Hindlimb muscle (tissue), 1 donor: ENCODE measurements at regions not wholly inside any gene's neighbourhood (a gene's known extent, or its start where the extent isn't known, plus 50 kb on each side); places are given as distances from the start of the nearest gene placed in this dataset.
"Not testable (repeated sequence)": the region's sequence is repeated elsewhere in the genome, so short reads cannot be mapped to it uniquely, and the experiment has no call there.

Experiments
- DNase-seq: peaks from one replicate; pipeline ENCODE4 v3.0.0-alpha.2; 2013

GRCh38 chr5:128667751-128668150 is 129.7 kb upstream of the FBN2 start:
- DNase-seq: no peak

GRCh38 chr5:128668921-128669320 is 130.9 kb upstream of the FBN2 start:
- DNase-seq: no peak

GRCh38 chr5:128669803-128670202 is 131.8 kb upstream of the FBN2 start:
- DNase-seq: no peak

DNA sequence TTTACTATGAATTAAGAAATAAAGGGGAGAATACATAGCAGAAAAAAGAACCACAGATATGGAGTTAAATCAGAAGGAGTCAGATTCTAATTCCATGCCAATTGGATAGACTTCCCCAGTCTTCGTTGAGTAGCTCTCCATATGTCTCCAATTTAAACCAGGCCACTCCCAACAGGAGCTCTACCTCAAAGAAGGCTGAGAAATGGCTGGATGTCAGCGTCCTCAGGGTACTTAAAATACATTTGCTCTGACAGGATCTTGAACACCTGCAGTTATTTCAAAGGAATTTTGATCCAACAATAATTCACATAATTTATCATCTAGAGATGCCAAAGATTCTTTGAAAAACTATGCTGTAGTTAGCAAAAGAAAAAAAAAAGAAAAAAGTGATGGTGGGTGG is 133.9 kb upstream of the FBN2 start:
- no peak for DNase-seq

GRCh38 chr5:128673000-128673399 is 135.0 kb upstream of the FBN2 start:
- DNase-seq: no peak

- no peak for DNase-seq
Observed at GRCh38 chr5:128673411-128673957, 135.4 kb upstream of the FBN2 start.

DNA sequence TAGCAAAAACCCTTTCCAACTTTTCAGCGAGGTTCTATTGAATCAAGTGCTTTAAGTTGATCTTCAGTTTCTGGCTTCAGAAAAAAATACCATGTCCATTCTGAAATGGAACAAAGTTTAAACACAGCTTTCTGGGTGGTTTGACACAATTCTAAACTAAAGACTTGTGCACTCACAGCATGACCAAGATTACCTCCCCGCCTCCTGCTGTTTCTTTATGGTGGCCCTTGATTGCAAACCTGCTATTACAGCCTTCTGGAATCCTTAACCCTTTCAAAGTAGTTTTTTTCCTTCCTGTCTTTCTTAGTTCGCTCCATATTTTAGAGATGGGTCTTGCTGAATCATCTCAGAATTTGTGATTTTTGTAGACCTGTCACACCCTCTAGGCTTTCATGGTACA is 135.9 kb upstream of the FBN2 start:
- no peak for DNase-seq

DNA sequence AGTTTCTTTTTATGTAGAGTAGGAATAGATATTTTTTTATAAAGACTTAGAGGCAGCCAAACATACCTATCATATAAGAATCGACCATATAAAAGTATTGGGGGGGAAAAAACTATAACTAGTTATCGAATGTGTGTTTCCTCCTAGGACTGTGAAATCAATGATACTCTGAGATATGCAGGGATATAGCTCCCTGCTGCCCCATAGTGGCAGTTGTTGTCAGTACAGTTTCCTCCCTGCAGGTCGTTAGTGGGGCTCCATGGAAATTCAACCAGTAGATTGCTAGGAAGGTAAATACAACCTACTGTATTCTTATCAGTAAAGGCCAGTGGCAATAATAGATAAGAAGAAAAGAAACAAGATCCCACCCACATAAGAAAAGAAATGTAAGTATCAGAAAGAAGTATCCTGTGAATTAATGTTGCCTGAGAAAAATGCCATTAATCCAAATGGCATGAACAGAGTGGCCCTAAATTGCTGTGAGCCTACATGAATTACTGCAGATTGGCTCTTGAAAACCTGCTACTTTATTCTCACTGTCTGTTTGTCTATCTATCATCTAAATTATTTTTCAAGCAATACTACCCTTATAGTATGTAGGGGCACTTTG is 136.9 kb upstream of the FBN2 start:
- no peak for DNase-seq

DNA sequence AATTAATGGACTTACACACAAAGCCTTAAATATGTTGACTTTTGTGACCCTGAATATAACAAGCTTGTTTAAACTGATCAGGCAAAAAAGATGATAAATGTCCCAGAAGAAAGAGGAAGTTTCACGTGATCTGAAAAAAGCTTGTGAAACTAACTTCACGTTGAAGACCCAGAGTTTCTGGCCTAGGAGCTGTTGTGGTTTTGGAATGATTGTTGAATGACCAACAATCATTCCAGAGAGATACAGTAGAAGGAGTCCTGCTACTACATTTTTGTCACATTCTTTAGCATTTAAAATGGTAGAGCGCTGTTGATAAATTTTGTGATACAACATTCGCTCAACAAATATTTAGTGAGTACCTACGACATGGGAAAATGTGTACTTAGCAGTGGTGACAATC is 143.1 kb upstream of the FBN2 start:
- no peak for DNase-seq

- DNase-seq: no peak
Observed at GRCh38 chr5:128681764-128682592, 143.9 kb upstream of the FBN2 start.

DNA sequence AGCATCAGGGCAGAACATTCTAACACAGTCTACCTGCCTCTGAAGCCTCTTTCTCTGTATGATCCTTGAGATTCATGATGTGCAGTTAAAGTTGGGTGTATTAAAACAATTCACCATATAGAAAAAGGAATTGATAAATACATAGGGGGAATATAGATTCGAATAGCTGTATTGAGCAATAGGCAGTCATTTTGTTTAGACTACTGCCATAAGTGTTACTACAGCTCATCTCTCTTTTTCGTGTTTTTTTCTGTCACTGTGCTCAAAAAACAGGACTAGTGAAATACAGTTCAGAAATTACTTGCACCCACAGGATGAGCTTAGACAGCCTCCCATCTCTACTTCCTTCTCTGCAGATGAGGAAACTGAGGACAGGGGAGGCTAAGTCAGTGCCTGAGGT is 144.6 kb upstream of the FBN2 start:
- DNase-seq: no peak

DNA sequence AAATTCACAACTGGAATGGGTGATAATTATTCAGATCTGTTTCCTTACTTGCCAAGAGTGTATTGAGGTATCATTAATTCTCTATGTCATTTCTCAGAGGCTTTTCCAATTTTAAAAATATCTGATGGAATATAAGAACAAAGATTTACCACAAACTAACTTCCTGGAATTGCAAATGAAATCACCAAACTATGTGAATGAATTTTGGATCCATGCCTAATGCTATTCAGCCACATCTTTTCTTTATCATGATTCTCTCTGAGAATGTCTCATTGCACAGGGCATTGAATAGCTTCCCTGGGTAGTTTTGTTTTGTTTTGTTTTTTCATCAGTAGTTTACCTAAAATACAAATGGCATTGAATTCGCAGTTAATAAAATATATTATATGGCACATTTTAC is 146.9 kb upstream of the FBN2 start:
- DNase-seq: no peak

DNA sequence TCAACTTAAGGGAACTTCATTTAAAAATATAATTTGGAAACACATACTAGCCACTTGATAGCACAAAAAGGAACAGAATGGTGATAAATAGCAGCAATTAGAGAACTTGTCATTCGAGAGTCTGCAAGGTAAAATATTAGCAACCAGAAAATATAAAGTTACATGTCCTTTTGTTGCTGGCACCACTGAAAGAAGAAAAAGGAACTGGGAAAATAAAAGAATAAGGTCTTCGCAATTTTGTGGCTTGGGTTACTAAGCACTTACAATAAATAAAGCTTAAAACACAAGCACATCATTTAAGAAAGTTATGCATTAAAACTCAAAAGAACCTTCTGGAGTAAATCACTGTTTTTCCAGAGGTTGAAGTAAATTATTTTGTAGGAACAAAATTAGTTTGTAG is 149.9 kb upstream of the FBN2 start:
- DNase-seq: no peak

DNA sequence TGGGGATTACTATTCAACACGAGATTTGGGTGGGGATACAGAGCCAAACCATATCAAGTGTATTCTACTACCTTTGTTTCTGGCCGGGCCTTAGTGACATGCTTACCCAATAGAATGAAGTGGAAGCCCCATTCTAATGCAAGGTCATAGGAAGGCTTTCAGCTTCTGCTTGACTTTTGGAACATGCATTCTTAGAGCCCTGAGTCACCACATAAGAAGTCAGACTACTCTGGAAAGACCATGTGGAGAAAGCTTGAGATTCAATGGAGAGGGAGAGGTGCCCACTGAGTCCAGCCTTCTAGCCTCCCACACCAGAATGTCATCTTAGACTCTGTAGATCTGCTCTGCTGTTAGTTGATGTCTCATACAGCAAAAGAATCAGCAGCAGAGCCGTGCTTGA is 155.7 kb upstream of the FBN2 start:
- no peak for DNase-seq

DNA sequence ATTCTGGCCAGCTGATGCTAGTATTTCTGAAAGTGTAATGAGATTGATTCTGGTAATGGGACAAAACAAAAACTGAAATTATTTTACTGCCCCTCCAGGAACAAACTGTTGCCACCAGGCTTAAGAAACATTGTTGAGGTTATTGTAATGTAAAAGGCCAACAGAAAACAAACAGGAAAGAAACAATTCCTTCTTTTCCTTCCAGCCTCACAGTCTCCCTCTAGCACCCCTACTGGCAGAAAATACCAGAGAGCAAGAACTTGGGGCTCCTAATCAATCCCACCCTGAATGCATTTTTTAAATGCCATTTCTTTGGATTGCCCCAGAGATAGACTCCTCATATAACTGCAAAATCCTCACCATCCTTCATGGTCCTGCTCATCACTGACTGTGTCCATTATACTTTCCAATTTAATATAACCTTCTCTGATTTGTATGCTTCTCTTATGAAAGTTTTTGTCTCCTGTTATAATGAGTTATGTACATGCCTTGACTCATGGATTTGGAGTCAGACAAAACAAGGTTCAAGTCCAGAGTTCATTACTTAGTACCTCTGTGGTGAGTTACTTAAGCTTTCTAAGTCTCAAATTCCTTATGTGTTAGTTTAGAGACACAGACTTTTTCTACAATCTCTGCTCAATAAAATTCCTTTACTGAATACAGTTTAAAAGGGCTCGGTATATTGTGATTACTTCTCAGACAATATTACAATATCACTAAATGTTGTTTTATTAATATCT is 157.9 kb upstream of the FBN2 start:
- DNase-seq: no peak

DNA sequence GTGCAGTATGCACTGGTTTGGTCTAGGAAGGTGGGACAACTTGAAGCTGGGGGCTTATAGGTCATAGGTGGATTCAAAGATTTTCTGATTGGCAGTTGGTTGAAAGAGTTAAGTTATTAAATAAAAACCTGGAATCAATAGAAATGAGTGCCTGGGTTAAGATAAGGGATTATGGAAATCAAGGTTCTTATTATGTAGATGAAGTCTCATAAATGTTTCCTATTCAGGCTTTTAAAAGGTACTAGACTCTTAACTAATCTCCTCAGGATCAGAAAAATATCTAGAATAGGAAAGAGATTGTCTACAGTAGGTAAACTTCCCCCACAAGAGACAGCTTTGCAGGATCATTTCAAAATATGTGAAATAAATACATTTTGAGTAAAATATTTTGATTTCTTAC is 163.3 kb upstream of the FBN2 start:
- DNase-seq: no peak

GRCh38 chr5:128703322-128703721 is 165.3 kb upstream of the FBN2 start:
- DNase-seq: no peak

- DNase-seq: no peak
Observed at GRCh38 chr5:128706269-128706668, 168.2 kb upstream of the FBN2 start.

GRCh38 chr5:128708841-128709240 is 170.8 kb upstream of the FBN2 start:
- no peak for DNase-seq

- no peak for DNase-seq
Observed at GRCh38 chr5:128711216-128711615, 173.2 kb upstream of the FBN2 start.

DNA sequence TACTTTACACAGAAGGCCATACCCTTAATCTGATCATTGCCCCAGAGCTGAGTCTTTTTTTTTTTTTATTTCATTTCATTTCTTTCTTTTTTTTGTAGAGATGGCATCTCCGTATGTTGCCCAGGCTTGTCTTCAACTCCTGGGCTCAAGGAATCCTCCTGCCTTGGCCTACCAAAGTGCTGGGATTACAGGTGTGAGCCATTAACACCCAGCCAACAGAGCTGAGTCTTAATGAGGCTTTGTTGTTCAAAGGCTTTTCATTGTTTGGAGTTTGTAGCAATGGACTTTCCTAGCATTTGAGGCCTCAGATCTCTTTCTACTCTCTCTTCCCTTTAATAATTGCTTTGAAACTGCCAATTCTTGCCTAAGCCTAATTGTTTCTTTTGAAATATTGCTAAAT is 176.5 kb upstream of the FBN2 start:
- no peak for DNase-seq

- peak; percentile 49 for DNase-seq
Observed at GRCh38 chr5:128722551-128722950, 184.5 kb upstream of the FBN2 start.

DNA sequence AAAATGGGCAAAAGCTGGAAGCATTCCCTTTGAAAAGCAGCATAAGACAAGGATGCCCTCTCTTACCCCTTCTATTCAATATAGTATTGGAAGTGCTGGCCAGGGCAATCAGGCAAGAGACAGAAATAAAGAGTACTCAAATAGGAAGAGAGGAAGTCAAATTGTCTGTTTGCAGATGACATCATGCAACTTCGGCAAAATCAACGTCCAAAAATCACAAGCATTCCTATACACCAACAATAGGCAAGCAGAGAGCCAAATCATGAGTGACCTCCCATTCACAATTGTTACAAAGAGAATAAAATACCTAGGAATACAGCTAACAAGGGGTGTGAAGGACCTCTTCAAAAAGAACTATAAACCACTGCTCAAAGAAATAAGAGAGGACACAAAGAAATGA is 192.0 kb upstream of the FBN2 start:
- not testable (repeated sequence) for DNase-seq
